ENCODE measurements at regions not wholly inside any gene's neighbourhood (a gene's known extent, or its start where the extent isn't known, plus 50 kb on each side); places are given as distances from the start of the nearest gene placed in this dataset.

- H3K4me1 Mint-ChIP-seq = peaks cover 11% of the 10 kb centered on the region
- H3K9me3 Mint-ChIP-seq = peaks cover 8% of the 10 kb centered on the region
- TF ChIP-seq CTCF (IDR thresholded peaks at IDR 0.05; ENCODE audit: unreplicated experiment in 3 of 3) = no peak
- no peaks in the 10 kb centered on the region for H3K36me3 Mint-ChIP-seq (ENCODE audit: low read depth)
- H3K27me3 Mint-ChIP-seq (ENCODE audit: low read depth) = peaks cover 4% of the 10 kb centered on the region
- no peak overlapping the region for H3K4me3 Mint-ChIP-seq
- no peak overlapping the region for H3K27ac Mint-ChIP-seq
Observed at GRCh38 chr6:110041830-110042229, 63.7 kb downstream of the GPR6 start.

- Mint-ChIP-seq H3K36me3 (ENCODE audit: low read depth) (no peaks in the 10 kb centered on the region), H3K4me1 (peaks cover 11% of the 10 kb centered on the region), H3K27ac (no peak overlapping the region), H3K9me3 (peaks cover 8% of the 10 kb centered on the region), H3K27me3 (ENCODE audit: low read depth) (peaks cover 4% of the 10 kb centered on the region), H3K4me3 (no peak overlapping the region)
- no peak for TF ChIP-seq CTCF (IDR thresholded peaks at IDR 0.05; ENCODE audit: unreplicated experiment in 3 of 3)
Observed at GRCh38 chr6:110042670-110043296, 64.7 kb downstream of the GPR6 start.

- Mint-ChIP-seq H3K27ac (no peak overlapping the region), H3K9me3 (peaks cover 8% of the 10 kb centered on the region), H3K4me3 (no peak overlapping the region), H3K27me3 (ENCODE audit: low read depth) (peaks cover 4% of the 10 kb centered on the region), H3K4me1 (peaks cover 11% of the 10 kb centered on the region), H3K36me3 (ENCODE audit: low read depth) (no peaks in the 10 kb centered on the region)
- no peak for TF ChIP-seq CTCF (IDR thresholded peaks at IDR 0.05; ENCODE audit: unreplicated experiment in 3 of 3)
Observed at GRCh38 chr6:110043366-110043994, 65.4 kb downstream of the GPR6 start.

- H3K36me3 Mint-ChIP-seq (ENCODE audit: low read depth) = no peaks in the 10 kb centered on the region
- H3K27ac Mint-ChIP-seq = no peak overlapping the region
- H3K9me3 Mint-ChIP-seq = peaks cover 8% of the 10 kb centered on the region
- H3K4me3 Mint-ChIP-seq = no peak overlapping the region
- H3K27me3 Mint-ChIP-seq (ENCODE audit: low read depth) = peaks cover 4% of the 10 kb centered on the region
- no peak for TF ChIP-seq CTCF (IDR thresholded peaks at IDR 0.05; ENCODE audit: unreplicated experiment in 3 of 3)
- H3K4me1 Mint-ChIP-seq = peaks cover 11% of the 10 kb centered on the region
Observed at GRCh38 chr6:110044096-110044495, 66.0 kb downstream of the GPR6 start.

GRCh38 chr6:110044622-110045021 lies 66.5 kb downstream of the GPR6 start:
- H3K36me3 Mint-ChIP-seq (ENCODE audit: low read depth) = no peaks in the 10 kb centered on the region
- H3K4me3 Mint-ChIP-seq = no peak overlapping the region
- H3K27me3 Mint-ChIP-seq (ENCODE audit: low read depth) = peaks cover 4% of the 10 kb centered on the region
- H3K27ac Mint-ChIP-seq = no peak overlapping the region
- TF ChIP-seq CTCF (IDR thresholded peaks at IDR 0.05; ENCODE audit: unreplicated experiment in 3 of 3) = no peak
- peaks cover 8% of the 10 kb centered on the region for H3K9me3 Mint-ChIP-seq
- H3K4me1 Mint-ChIP-seq = peaks cover 6% of the 10 kb centered on the region

All from nephron (organoid).